DOHH2 (cell line): ENCODE measurements at regions not wholly inside any gene's neighbourhood (a gene's known extent, or its start where the extent isn't known, plus 50 kb on each side); places are given as distances from the start of the nearest gene placed in this dataset.

Experiments used
- EZH2phosphoT487 ChIP-seq: fragments of 200-600 bp; sonication (generic); IDR thresholded peaks from 2 replicates; pipeline ENCODE4 v1.6.1; 2017; ENCODE audit warnings: borderline replicate concordance, mild to moderate bottlenecking, antibody characterized with exemption, low read length, moderate library complexity, mixed read lengths
- TF ChIP-seq, protein P1 (sequence below): fragments of 200-600 bp; sonication (generic); IDR thresholded peaks from one replicate; pipeline ENCODE4 v1.5.1; 2014; ENCODE audit warnings: antibody characterized with exemption, mild to moderate bottlenecking, low read depth, low read length; ENCODE audit not compliant: poor library complexity, severe bottlenecking

DNA sequence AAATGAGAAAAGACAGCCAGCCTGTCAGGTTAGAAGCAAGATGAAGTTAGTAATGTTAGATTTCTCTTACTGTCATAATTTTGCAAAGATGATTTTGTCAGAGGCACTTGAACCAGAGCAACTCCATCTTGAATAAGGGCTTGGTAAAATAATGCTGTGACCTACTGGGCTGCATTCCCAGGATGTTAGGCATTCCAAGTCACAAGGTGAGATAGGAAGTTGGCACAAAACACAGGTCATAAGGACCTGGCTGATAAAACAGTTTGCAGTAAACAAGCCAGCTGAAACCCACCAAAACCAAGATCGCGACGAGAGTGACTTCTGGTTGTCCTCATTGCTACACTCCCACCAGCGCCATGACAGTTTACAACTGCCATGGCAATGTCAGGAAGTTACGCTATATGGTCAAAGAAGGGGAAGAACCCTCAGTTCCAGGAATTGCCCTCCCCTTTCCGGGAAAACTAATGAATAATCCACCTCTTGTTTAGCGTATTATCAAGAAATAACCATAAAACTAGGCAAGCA, 1313.5 kb upstream of the TMEM132C start:
- TF ChIP-seq, protein P1, sequence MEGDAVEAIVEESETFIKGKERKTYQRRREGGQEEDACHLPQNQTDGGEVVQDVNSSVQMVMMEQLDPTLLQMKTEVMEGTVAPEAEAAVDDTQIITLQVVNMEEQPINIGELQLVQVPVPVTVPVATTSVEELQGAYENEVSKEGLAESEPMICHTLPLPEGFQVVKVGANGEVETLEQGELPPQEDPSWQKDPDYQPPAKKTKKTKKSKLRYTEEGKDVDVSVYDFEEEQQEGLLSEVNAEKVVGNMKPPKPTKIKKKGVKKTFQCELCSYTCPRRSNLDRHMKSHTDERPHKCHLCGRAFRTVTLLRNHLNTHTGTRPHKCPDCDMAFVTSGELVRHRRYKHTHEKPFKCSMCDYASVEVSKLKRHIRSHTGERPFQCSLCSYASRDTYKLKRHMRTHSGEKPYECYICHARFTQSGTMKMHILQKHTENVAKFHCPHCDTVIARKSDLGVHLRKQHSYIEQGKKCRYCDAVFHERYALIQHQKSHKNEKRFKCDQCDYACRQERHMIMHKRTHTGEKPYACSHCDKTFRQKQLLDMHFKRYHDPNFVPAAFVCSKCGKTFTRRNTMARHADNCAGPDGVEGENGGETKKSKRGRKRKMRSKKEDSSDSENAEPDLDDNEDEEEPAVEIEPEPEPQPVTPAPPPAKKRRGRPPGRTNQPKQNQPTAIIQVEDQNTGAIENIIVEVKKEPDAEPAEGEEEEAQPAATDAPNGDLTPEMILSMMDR = no peak
- no peak for TF ChIP-seq EZH2phosphoT487
